Stimulated activated CD8-positive, alpha-beta memory T cell treated with anti-CD3 and anti-CD28 coated beads, Interleukin-4, amount 100 ng/mL, for 48 hours (primary cell): ENCODE measurements at regions not wholly inside any gene's neighbourhood (a gene's known extent, or its start where the extent isn't known, plus 50 kb on each side); places are given as distances from the start of the nearest gene placed in this dataset.

ENCODE experiments used
- DNase-seq: peaks from one replicate; pipeline ENCODE4 v3.0.0-alpha.2; 2020

- no peak for DNase-seq
These were observed 127.0 kb downstream of the PRELID2 start for GRCh38 chr5:145708169-145708568.

GRCh38 chr5:145704724-145705123, 130.4 kb downstream of the PRELID2 start:
- no peak for DNase-seq

GRCh38 chr5:145703856-145704255, 131.3 kb downstream of the PRELID2 start:
- DNase-seq = no peak

- DNase-seq = no peak
These were observed 133.7 kb downstream of the PRELID2 start for GRCh38 chr5:145701404-145701803.

- no peak for DNase-seq
These were observed 135.3 kb downstream of the PRELID2 start for GRCh38 chr5:145699846-145700245.

- peak; percentile 28 for DNase-seq
These were observed 137.7 kb downstream of the PRELID2 start for GRCh38 chr5:145697251-145697990.

- no peak for DNase-seq
These were observed 145.9 kb downstream of the PRELID2 start for GRCh38 chr5:145689235-145689634.

GRCh38 chr5:145687943-145688342, 147.2 kb downstream of the PRELID2 start:
- no peak for DNase-seq

GRCh38 chr5:145685417-145685816, 149.7 kb downstream of the PRELID2 start:
- DNase-seq = no peak

GRCh38 chr5:145683431-145683830, 151.7 kb downstream of the PRELID2 start:
- no peak for DNase-seq

GRCh38 chr5:145682197-145682899, 152.8 kb downstream of the PRELID2 start:
- no peak for DNase-seq

- peak; percentile 39 for DNase-seq
These were observed 153.5 kb downstream of the PRELID2 start for GRCh38 chr5:145681686-145682085.

- DNase-seq = no peak
These were observed 153.9 kb downstream of the PRELID2 start for GRCh38 chr5:145681216-145681615.

- no peak for DNase-seq
These were observed 154.4 kb downstream of the PRELID2 start for GRCh38 chr5:145680767-145681166.

- DNase-seq = no peak
These were observed 155.0 kb downstream of the PRELID2 start for GRCh38 chr5:145680169-145680568.

- no peak for DNase-seq
These were observed 156.9 kb downstream of the PRELID2 start for GRCh38 chr5:145678255-145678654.

- DNase-seq = no peak
These were observed 161.4 kb downstream of the PRELID2 start for GRCh38 chr5:145673786-145674185.

- DNase-seq = no peak
These were observed 166.4 kb downstream of the PRELID2 start for GRCh38 chr5:145668714-145669113.

- no peak for DNase-seq
These were observed 167.4 kb downstream of the PRELID2 start for GRCh38 chr5:145667742-145668141.

- DNase-seq = no peak
These were observed 168.6 kb downstream of the PRELID2 start for GRCh38 chr5:145666591-145666990.

GRCh38 chr5:145661737-145662485, 173.2 kb downstream of the PRELID2 start:
- DNase-seq = no peak

- no peak for DNase-seq
These were observed 174.1 kb downstream of the PRELID2 start for GRCh38 chr5:145660897-145661640.

GRCh38 chr5:145658435-145658834, 176.7 kb downstream of the PRELID2 start:
- no peak for DNase-seq
